Naive thymus-derived CD4-positive, alpha-beta T cell (primary cell): ENCODE measurements at regions not wholly inside any gene's neighbourhood (a gene's known extent, or its start where the extent isn't known, plus 50 kb on each side); places are given as distances from the start of the nearest gene placed in this dataset.

Experiments
- ATAC-seq: fragments of 150-1000 bp; cut with Tn5 transposase; 2 replicates; pipeline ENCODE4 v1.10.0; 2021; ENCODE audit warnings: mild to moderate bottlenecking, moderate library complexity
- CTCF ChIA-PET: fragments of 350-600 bp; sonication (Branson Sonifier 250); formaldehyde crosslinking; loops from one replicate; lab custom pipeline; 2021; ENCODE audit warnings: antibody characterized with exemption; lab: Charles Lee
- POLR2A ChIA-PET: fragments of 350-600 bp; sonication (Branson Sonifier 250); formaldehyde crosslinking; loops from one replicate; lab custom pipeline; 2021; ENCODE audit warnings: antibody characterized with exemption, inconsistent platforms; lab: Charles Lee
- DNase-seq, 9 donors: peaks; one replicate each; pipeline versions ENCODE4 v3.0.0 to v3.0.0-alpha.2; 2020 to 2022; ENCODE audit warnings: mixed read lengths in 1 of 9
- H3K27ac ChIP-seq: one replicate; pipeline ENCODE4 v1.7.0; 2013; ENCODE audit warnings: mild to moderate bottlenecking, low read depth, low read length, moderate library complexity
- H3K27me3 ChIP-seq, 2 donors: one replicate each; pipeline ENCODE4 v1.7.0; 2013; ENCODE audit warnings: low read length in 2 of 2, mild to moderate bottlenecking in 2 of 2, moderate library complexity in 2 of 2; ENCODE audit not compliant: control insufficient read depth in 2 of 2, insufficient read depth in 2 of 2
- H3K36me3 ChIP-seq, 3 experiments: 1 replicate in 2 of 3; 2 replicates in 1 of 3; pipeline ENCODE4 v1.7.0; 2013; ENCODE audit warnings: low read length in 3 of 3, mild to moderate bottlenecking in 3 of 3, moderate library complexity in 1 of 3; ENCODE audit not compliant: insufficient read depth in 3 of 3, control insufficient read depth in 2 of 3
- H3K4me1 ChIP-seq, 2 donors: one replicate each; pipeline ENCODE4 v1.7.0; 2013; ENCODE audit warnings: low read length in 2 of 2, mild to moderate bottlenecking in 2 of 2, moderate library complexity in 1 of 2; ENCODE audit not compliant: control insufficient read depth in 2 of 2, insufficient read depth in 2 of 2
- H3K4me3 ChIP-seq: 2 replicates; pipeline ENCODE4 v1.7.0; 2013; ENCODE audit warnings: mild to moderate bottlenecking, low read length
- H3K9me3 ChIP-seq, 3 experiments: 1 replicate in 2 of 3; 2 replicates in 1 of 3; pipeline ENCODE4 v1.7.0; 2013; ENCODE audit warnings: low read length in 3 of 3; ENCODE audit not compliant: control insufficient read depth in 2 of 3
- H3K27ac Mint-ChIP-seq, 9 donors: one replicate each; pipeline ENCODE4 v1.8.0; 2020 to 2022; ENCODE audit warnings: mixed read lengths in 9 of 9, mild to moderate bottlenecking in 8 of 9, moderate library complexity in 5 of 9, inconsistent platforms in 2 of 9
- H3K27me3 Mint-ChIP-seq, 5 donors: one replicate each; pipeline ENCODE4 v1.8.0; 2021 to 2022; ENCODE audit warnings: mixed read lengths in 5 of 5, mild to moderate bottlenecking in 1 of 5
- H3K36me3 Mint-ChIP-seq, 5 donors: one replicate each; pipeline ENCODE4 v1.8.0; 2020 to 2022; ENCODE audit warnings: mixed read lengths in 5 of 5, mild to moderate bottlenecking in 3 of 5, inconsistent platforms in 1 of 5
- H3K4me1 Mint-ChIP-seq, 7 donors: one replicate each; pipeline ENCODE4 v1.8.0; 2020 to 2022; ENCODE audit warnings: mixed read lengths in 7 of 7, mild to moderate bottlenecking in 3 of 7, inconsistent platforms in 1 of 7
- H3K4me3 Mint-ChIP-seq, 10 donors: one replicate each; pipeline ENCODE4 v1.8.0; 2020 to 2022; ENCODE audit warnings: mild to moderate bottlenecking in 10 of 10, mixed read lengths in 10 of 10, moderate library complexity in 6 of 10, inconsistent platforms in 2 of 10
- H3K9me3 Mint-ChIP-seq, 11 donors: one replicate each; pipeline ENCODE4 v1.8.0; 2020 to 2022; ENCODE audit warnings: mixed read lengths in 11 of 11, mild to moderate bottlenecking in 4 of 11, inconsistent platforms in 1 of 11, moderate library complexity in 1 of 11
- intact Hi-C, 2 donors: fragments of 100-400 bp; cut with micrococcal nuclease; formaldehyde crosslinking; loops; one replicate each; pipeline ENCODE4 v1.15.1; 2023

GRCh38 chr3:162517110-162517509 is 1020.5 kb downstream of the OTOL1 start:
- Histone ChIP-seq H3K9me3 (peaks cover 0 to 3% (median 3%) of the 10 kb centered on the region in 3 experiments), H3K27ac (no peak overlapping the region), H3K27me3 (no peaks in the 10 kb centered on the region), H3K4me1 (no peaks in the 10 kb centered on the region), H3K36me3 (no peaks in the 10 kb centered on the region), H3K4me3 (no peak overlapping the region)
- peaks cover 0 to 24% (median 2%) of the 10 kb centered on the region in 11 donors for H3K9me3 Mint-ChIP-seq
- H3K4me3 Mint-ChIP-seq: no peak overlapping the region
- intact Hi-C loops: no loop called here
- ATAC-seq (no peak), DNase-seq (no peak)
- H3K27ac Mint-ChIP-seq: no peak overlapping the region
- ChIA-PET POLR2A (no interaction called here), CTCF (no interaction called here)
- no peaks in the 10 kb centered on the region for H3K36me3 Mint-ChIP-seq
- H3K27me3 Mint-ChIP-seq: no peaks in the 10 kb centered on the region
- H3K4me1 Mint-ChIP-seq: no peaks in the 10 kb centered on the region

- no peak for DNase-seq
- peaks cover 0 to 9% (median 1%) of the 10 kb centered on the region in 11 donors for H3K9me3 Mint-ChIP-seq
- H3K27ac Mint-ChIP-seq: no peak overlapping the region
- ATAC-seq: no peak
- no peak overlapping the region for H3K4me3 ChIP-seq
- H3K4me3 Mint-ChIP-seq: no peak overlapping the region
- no peak overlapping the region for H3K27ac ChIP-seq
- intact Hi-C loops: no loop called here
- no peaks in the 10 kb centered on the region for H3K27me3 Mint-ChIP-seq
- POLR2A ChIA-PET: no interaction called here
- H3K36me3 Mint-ChIP-seq: no peaks in the 10 kb centered on the region
- H3K36me3 ChIP-seq: no peaks in the 10 kb centered on the region
- peaks cover 0 to 3% (median 0%) of the 10 kb centered on the region in 3 experiments for H3K9me3 ChIP-seq
- CTCF ChIA-PET: no interaction called here
- H3K4me1 Mint-ChIP-seq: no peaks in the 10 kb centered on the region
- H3K4me1 ChIP-seq: no peaks in the 10 kb centered on the region
- no peaks in the 10 kb centered on the region for H3K27me3 ChIP-seq
Measured at GRCh38 chr3:162521669-162522068, 1025.1 kb downstream of the OTOL1 start.

GRCh38 chr3:162525066-162525742 is 1028.6 kb downstream of the OTOL1 start:
- Histone ChIP-seq H3K4me1 (no peaks in the 10 kb centered on the region), H3K27ac (no peak overlapping the region), H3K27me3 (no peaks in the 10 kb centered on the region), H3K9me3 (no peaks in the 10 kb centered on the region), H3K4me3 (no peak overlapping the region), H3K36me3 (no peaks in the 10 kb centered on the region)
- ChIA-PET CTCF (no interaction called here), POLR2A (no interaction called here)
- H3K4me1 Mint-ChIP-seq: no peaks in the 10 kb centered on the region
- DNase-seq (no peak), ATAC-seq (no peak)
- H3K9me3 Mint-ChIP-seq: peaks cover 0 to 10% (median 0%) of the 10 kb centered on the region in 11 donors
- no peak overlapping the region for H3K4me3 Mint-ChIP-seq
- no peaks in the 10 kb centered on the region for H3K27me3 Mint-ChIP-seq
- intact Hi-C loops: no loop called here
- H3K36me3 Mint-ChIP-seq: no peaks in the 10 kb centered on the region
- no peak overlapping the region for H3K27ac Mint-ChIP-seq

DNA sequence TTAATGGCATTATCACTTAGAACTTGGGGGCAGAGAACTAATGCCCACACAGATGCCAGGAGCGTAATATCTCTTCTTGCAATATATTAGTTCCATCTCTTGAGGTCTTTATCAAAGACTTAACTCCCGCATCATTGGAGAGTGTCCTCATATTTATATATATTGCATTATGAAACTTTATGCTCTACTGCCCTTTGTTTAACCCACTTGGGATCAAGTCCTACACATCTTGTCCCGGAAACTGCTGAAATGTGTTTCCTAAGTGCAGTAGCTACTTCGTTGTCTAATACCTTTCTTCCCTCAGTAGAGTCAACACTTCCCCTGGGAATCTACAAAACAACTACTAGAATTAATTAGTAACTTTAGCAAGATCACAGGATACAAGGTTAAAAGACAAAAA is 1029.2 kb downstream of the OTOL1 start:
- Mint-ChIP-seq H3K27me3 (no peaks in the 10 kb centered on the region), H3K9me3 (peaks cover 0 to 12% (median 0%) of the 10 kb centered on the region in 11 donors), H3K36me3 (no peaks in the 10 kb centered on the region), H3K27ac (no peak overlapping the region), H3K4me3 (no peak overlapping the region), H3K4me1 (no peaks in the 10 kb centered on the region)
- no peaks in the 10 kb centered on the region for H3K4me1 ChIP-seq
- no peak for ATAC-seq
- CTCF ChIA-PET: no interaction called here
- H3K27ac ChIP-seq: no peak overlapping the region
- H3K9me3 ChIP-seq: no peaks in the 10 kb centered on the region
- no peak overlapping the region for H3K4me3 ChIP-seq
- intact Hi-C loops: no loop called here
- H3K27me3 ChIP-seq: no peaks in the 10 kb centered on the region
- POLR2A ChIA-PET: no interaction called here
- H3K36me3 ChIP-seq: no peaks in the 10 kb centered on the region
- no peak for DNase-seq

DNA sequence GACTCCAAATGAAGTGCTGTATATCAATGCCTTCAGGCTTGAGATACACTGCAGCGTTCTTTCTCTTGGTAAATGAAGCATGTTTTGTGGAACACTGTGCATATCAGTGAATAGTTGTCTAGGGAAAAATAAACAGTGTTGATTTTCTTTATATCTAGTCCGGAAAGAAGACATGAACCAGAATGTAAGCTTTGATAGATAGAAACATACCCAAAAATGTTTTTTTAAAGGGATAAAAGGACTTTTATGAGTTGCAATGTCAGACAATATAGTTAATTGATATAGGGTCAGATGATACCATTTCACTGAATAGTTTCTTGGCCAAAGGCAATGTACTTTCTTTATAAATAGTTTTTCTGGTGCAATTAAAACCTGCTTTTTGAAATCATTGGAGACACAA is 1037.8 kb downstream of the OTOL1 start:
- intact Hi-C loops: no loop called here
- POLR2A ChIA-PET: no interaction called here

DNA sequence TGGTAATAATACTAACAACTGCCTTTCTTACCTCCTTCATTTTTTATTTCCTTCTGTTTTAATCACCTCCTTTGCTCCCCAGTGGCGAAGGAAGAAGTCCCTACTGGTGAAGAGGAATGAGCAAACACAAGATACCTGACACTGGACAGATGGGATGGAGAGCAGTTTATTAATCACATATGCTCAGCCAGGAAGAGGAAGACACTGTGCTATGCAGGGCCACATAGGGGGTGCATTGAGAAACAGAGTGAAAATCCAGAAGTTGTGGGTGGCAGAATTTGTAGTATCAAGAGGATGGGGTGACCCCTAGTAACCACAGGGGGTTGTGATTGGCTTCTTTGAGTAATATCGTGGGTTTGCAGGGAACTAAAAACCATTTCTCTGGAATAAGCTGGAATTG is 1041.9 kb downstream of the OTOL1 start:
- intact Hi-C loops: no loop called here
- Mint-ChIP-seq H3K4me1 (no peaks in the 10 kb centered on the region), H3K36me3 (no peaks in the 10 kb centered on the region), H3K4me3 (no peak overlapping the region), H3K27me3 (no peaks in the 10 kb centered on the region), H3K27ac (no peak overlapping the region), H3K9me3 (peaks cover 0 to 5% (median 0%) of the 10 kb centered on the region in 11 donors)
- POLR2A ChIA-PET: no interaction called here
- H3K36me3 ChIP-seq: no peaks in the 10 kb centered on the region
- CTCF ChIA-PET: no interaction called here
- DNase-seq (no peak), ATAC-seq (no peak)
- H3K27ac ChIP-seq: no peak overlapping the region
- no peaks in the 10 kb centered on the region for H3K9me3 ChIP-seq
- no peaks in the 10 kb centered on the region for H3K4me1 ChIP-seq
- H3K4me3 ChIP-seq: no peak overlapping the region
- H3K27me3 ChIP-seq: no peaks in the 10 kb centered on the region

More for the DNA sequence above, 1037.8 kb downstream of the OTOL1 start:
- Histone ChIP-seq H3K4me3 (no peak overlapping the region), H3K27ac (no peak overlapping the region), H3K36me3 (no peaks in the 10 kb centered on the region), H3K9me3 (no peaks in the 10 kb centered on the region), H3K27me3 (no peaks in the 10 kb centered on the region), H3K4me1 (no peaks in the 10 kb centered on the region)
- ATAC-seq (no peak), DNase-seq (no peak)
- H3K4me1 Mint-ChIP-seq: no peaks in the 10 kb centered on the region
- H3K36me3 Mint-ChIP-seq: no peaks in the 10 kb centered on the region
- CTCF ChIA-PET: no interaction called here
- no peaks in the 10 kb centered on the region for H3K27me3 Mint-ChIP-seq
- H3K27ac Mint-ChIP-seq: no peak overlapping the region
- H3K9me3 Mint-ChIP-seq: peaks cover 0 to 7% (median 0%) of the 10 kb centered on the region in 11 donors
- H3K4me3 Mint-ChIP-seq: no peak overlapping the region

DNA sequence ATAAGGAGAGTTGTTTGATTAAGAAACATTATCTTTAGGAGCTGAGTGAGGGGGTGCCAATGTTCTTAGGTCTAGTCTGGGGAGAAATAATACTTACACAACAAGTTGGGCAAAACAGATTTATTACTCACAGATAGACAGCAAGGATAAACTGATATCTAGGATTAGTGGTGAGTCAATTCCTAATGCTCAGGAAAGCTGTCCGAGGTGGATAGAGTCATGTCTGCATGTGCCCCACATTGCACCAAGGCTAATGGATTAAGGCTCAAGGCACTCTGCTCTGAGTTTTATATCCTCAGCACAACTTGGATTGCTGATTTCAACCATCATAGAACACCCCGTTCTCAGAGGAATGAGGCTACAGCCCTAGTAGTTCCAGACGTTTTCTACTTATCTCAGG is 1042.3 kb downstream of the OTOL1 start:
- Histone ChIP-seq H3K27ac (no peak overlapping the region), H3K4me3 (no peak overlapping the region), H3K36me3 (no peaks in the 10 kb centered on the region), H3K27me3 (no peaks in the 10 kb centered on the region), H3K4me1 (no peaks in the 10 kb centered on the region), H3K9me3 (no peaks in the 10 kb centered on the region)
- CTCF ChIA-PET: no interaction called here
- H3K27ac Mint-ChIP-seq: no peak overlapping the region
- H3K9me3 Mint-ChIP-seq: peaks cover 0 to 5% (median 0%) of the 10 kb centered on the region in 11 donors
- POLR2A ChIA-PET: no interaction called here
- no peaks in the 10 kb centered on the region for H3K36me3 Mint-ChIP-seq
- DNase-seq (no peak), ATAC-seq (no peak)
- intact Hi-C loops: no loop called here
- H3K4me3 Mint-ChIP-seq: no peak overlapping the region
- H3K4me1 Mint-ChIP-seq: no peaks in the 10 kb centered on the region
- no peaks in the 10 kb centered on the region for H3K27me3 Mint-ChIP-seq
